Astrocyte of the cerebellum (primary cell): ENCODE measurements at regions not wholly inside any gene's neighbourhood (a gene's known extent, or its start where the extent isn't known, plus 50 kb on each side); places are given as distances from the start of the nearest gene placed in this dataset.

ENCODE experiments used
- DNase-seq: peaks from one replicate; pipeline ENCODE4 v3.0.0-alpha.2; 2011; ENCODE audit warnings: low read depth
- H3K4me3 ChIP-seq: 2 replicates; pipeline ENCODE4 v1.5.1; 2011; ENCODE audit warnings: mild to moderate bottlenecking, low read depth, low read length, moderate library complexity
- CTCF ChIP-seq: IDR thresholded peaks from 2 replicates; pipeline ENCODE4 v1.5.1; 2012; ENCODE audit warnings: low read length, low read depth, moderate library complexity, mild to moderate bottlenecking; ENCODE audit errors: missing control alignments
- in situ Hi-C: cut with HindIII; loops from 2 replicates; pipeline ENCODE4 v1.10.0; 2017; ENCODE audit warnings: low sequenced_read_pairs

DNA sequence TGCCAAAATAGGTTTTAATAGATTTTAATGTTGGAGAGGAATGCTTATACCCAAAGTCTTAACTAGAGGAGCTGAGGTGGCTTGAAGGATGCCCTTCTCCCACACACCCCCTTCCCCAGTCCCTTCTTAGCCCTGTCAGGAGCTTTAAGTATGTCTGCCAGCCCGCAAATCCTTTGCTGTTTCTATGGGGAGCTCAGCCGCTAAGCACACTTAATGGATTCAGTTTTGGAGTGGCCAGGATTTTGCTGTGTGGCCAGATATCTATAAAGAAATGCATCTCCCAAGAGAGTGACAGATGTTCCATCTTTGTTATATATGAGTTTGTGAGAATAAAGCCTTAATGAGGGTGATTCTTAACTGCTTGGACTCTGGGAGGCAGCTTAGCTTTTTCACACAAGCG lies 152.9 kb upstream of the ZNF32 start:
- in situ Hi-C loops: no loop called here
- TF ChIP-seq CTCF: no peak
- no peak overlapping the region for H3K4me3 ChIP-seq
- no peak for DNase-seq

GRCh38 chr10:43801140-43801539 lies 152.5 kb upstream of the ZNF32 start:
- in situ Hi-C loops: no loop called here
- TF ChIP-seq CTCF: no peak
- no peak overlapping the region for H3K4me3 ChIP-seq
- DNase-seq: no peak

DNA sequence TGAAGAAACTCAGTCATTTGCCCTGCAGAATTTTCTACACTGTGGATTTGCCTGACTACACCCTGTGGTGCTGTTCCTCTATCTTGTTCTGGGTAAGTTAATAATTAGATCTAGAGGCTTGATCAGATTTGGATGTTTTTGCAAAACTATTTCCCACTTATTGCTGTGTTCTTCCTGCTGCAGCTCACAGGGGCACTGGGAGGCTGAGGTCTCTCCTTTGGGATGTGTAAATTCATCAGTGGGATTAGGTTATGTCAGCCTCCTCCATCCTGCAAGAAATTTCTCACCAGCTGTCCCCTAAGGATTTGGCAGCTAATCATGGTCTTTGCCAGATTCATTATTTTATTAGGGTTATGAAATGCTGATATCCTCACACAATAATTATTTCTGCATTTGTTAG lies 148.1 kb upstream of the ZNF32 start:
- no peak for DNase-seq
- no peak overlapping the region for H3K4me3 ChIP-seq
- in situ Hi-C loops: no loop called here
- no peak for TF ChIP-seq CTCF

DNA sequence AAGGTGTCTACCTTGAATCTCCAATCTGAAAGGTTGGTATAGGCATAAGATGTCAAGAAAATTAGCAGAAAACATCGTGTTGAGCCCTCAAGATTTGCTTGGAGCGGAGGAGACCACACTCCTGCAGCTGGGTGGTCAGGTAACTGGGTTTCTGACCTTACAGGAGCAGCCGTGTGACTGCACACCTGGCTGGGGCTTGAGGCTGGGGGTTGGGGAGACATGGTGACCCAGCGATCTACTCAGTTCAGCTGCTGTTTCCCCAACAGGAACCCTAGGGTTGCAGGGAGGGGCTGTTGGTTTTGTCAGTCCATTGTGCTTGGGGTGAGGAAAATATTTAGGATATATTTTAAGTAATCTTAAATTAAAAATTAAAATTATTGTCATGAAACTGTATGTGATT lies 147.0 kb upstream of the ZNF32 start:
- TF ChIP-seq CTCF: no peak
- no peak for DNase-seq
- in situ Hi-C loops: no loop called here
- H3K4me3 ChIP-seq: no peak overlapping the region

DNA sequence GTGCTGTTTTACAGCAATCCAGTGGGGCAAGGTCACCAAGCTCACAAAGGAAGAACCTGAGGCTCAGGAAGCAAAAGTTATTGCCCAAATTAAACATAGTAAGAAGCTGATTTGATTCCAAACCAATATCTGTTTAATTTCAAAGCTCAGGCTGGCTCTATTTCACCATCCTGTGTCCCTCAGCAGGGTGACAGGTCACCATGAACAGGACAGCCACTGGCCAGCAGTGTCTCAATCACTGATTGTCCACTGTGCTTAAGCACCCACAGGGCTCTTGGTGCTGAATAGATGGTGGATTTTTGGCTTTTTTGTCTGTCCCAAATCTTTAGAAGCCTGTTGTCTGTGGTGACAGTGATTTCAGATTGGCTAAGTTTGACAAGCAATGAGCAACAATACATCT lies 146.4 kb upstream of the ZNF32 start:
- no peak for DNase-seq
- TF ChIP-seq CTCF: no peak
- no peak overlapping the region for H3K4me3 ChIP-seq
- in situ Hi-C loops: no loop called here

- TF ChIP-seq CTCF: no peak
- in situ Hi-C loops: no loop called here
- DNase-seq: peak; percentile 13
- H3K4me3 ChIP-seq: no peak overlapping the region
Measured at GRCh38 chr10:43794181-43794815, 145.6 kb upstream of the ZNF32 start.

DNA sequence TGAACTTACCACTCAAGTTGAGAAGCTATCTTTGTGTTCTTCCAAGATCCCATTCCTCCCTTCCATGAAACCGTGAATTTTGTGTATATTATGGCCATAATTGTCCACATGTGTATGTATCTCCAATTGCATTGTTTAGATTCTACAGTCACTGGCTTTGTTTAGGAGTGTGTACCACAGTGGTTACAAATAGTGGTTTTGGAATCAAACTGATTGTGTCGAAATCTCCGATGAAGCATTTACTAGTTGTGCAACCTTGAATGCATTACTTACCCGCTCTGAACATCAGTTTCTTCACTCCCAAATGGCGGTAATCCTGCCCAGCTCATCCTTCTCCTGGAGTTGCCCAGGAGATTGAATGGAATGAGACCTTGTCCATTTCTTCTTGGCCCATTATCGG lies 145.0 kb upstream of the ZNF32 start:
- TF ChIP-seq CTCF: no peak
- H3K4me3 ChIP-seq: no peak overlapping the region
- in situ Hi-C loops: no loop called here
- DNase-seq: peak; percentile 11
